HepG2 (cell line): ENCODE measurements at regions not wholly inside any gene's neighbourhood (a gene's known extent, or its start where the extent isn't known, plus 50 kb on each side); places are given as distances from the start of the nearest gene placed in this dataset.

Source experiments
- ATAC-seq: fragments of 200-7000 bp; cut with Tn5 transposase; 3 replicates; pipeline ENCODE4 v1.9.1; 2020; ENCODE audit warnings: mild to moderate bottlenecking, moderate library complexity
- BruUV-seq: library from RNA; stranded (reverse); fragments of 400-500 nt; replicated peaks from 2 replicates; lab custom pipeline; 2021; lab: Mats Ljungman, UMichigan
- CTCF ChIA-PET: fragments of 300-600 bp; formaldehyde crosslinking; extraction: SDS; loops from one replicate; lab custom pipeline; 2021; ENCODE audit warnings: low total read pairs, inconsistent platforms, low intra/inter-chr PET ratio; lab: Yijun Ruan, JAX
- POLR2A ChIA-PET: fragments of 350-600 bp; sonication (Branson Sonifier 250); formaldehyde crosslinking; loops from one replicate; lab custom pipeline; 2020; ENCODE audit warnings: antibody characterized with exemption, inconsistent platforms; lab: Yijun Ruan, JAX
- DNase-seq: peaks from one replicate; pipeline ENCODE4 v3.0.0-alpha.2; 2015; ENCODE audit warnings: low spot score
- FAIRE-seq: peaks from 3 replicates; lab custom pipeline; 2011; peaks lifted over from hg19 to GRCh38; lab: Jason Lieb, UNC
- H2AFZ ChIP-seq: one replicate; pipeline ENCODE4 v1.6.1; 2011; ENCODE audit warnings: low read length, inconsistent platforms
- H3K27ac ChIP-seq: fragments of 300-600 bp; 3 replicates; pipeline ENCODE4 v1.8.0; 2011; ENCODE audit warnings: mixed run types, mild to moderate bottlenecking, mixed read lengths, low read length, inconsistent platforms; ENCODE audit not compliant: insufficient read depth; ENCODE audit errors: extremely low read length
- H3K27me3 ChIP-seq, 2 experiments: fragments of 200-600 bp in 1 of 2; 2 replicates in 1 of 2; 3 replicates in 1 of 2; pipeline versions ENCODE4 v1.6.0 to v1.8.0; 2011; ENCODE audit warnings: low read length in 2 of 2, mild to moderate bottlenecking in 2 of 2, moderate library complexity in 2 of 2, inconsistent platforms in 1 of 2; ENCODE audit not compliant: insufficient read depth in 2 of 2, control insufficient read depth in 1 of 2
- H3K36me3 ChIP-seq, 2 experiments: fragments of 200-600 bp in 1 of 2; replicated peaks in 1 of 2; 2 replicates in 1 of 2; 3 replicates in 1 of 2; pipeline versions ENCODE4 v1.5.1 to v1.8.0; 2011; ENCODE audit warnings: low read length in 2 of 2, inconsistent platforms in 1 of 2; ENCODE audit not compliant: insufficient read depth in 2 of 2, control insufficient read depth in 1 of 2
- H3K4me1 ChIP-seq: 2 replicates; pipeline ENCODE4 v1.5.1; 2012; ENCODE audit warnings: low read length, inconsistent platforms; ENCODE audit not compliant: insufficient read depth
- H3K4me2 ChIP-seq: 2 replicates; pipeline ENCODE4 v1.6.0; 2011; ENCODE audit warnings: low read depth, low read length, inconsistent platforms
- H3K4me3 ChIP-seq, 3 experiments: fragments of 200-600 bp in 1 of 3; sonication (generic), shearing (Covaris generic) in 1 of 3; replicated peaks in 1 of 3; 2 replicates each; pipeline ENCODE4 v1.5.1; 2011 to 2016; ENCODE audit warnings: low read length in 3 of 3, inconsistent platforms in 2 of 3, low read depth in 2 of 3, mild to moderate bottlenecking in 2 of 3, control low read depth in 1 of 3, mixed read lengths in 1 of 3; ENCODE audit not compliant: insufficient read depth in 1 of 3
- H3K79me2 ChIP-seq: one replicate; pipeline ENCODE4 v1.6.1; 2011; ENCODE audit warnings: low read length, inconsistent platforms; ENCODE audit not compliant: insufficient read depth
- H3K9ac ChIP-seq: 2 replicates; pipeline ENCODE4 v1.6.0; 2011; ENCODE audit warnings: mild to moderate bottlenecking, low read depth, low read length, inconsistent platforms; ENCODE audit not compliant: insufficient read depth
- H3K9me3 ChIP-seq: 2 replicates; pipeline ENCODE4 v1.5.1; 2012; ENCODE audit warnings: mild to moderate bottlenecking, low read length
- H4K20me1 ChIP-seq: 2 replicates; pipeline ENCODE4 v1.6.0; 2011; ENCODE audit warnings: inconsistent platforms, mild to moderate bottlenecking, low read length, moderate library complexity; ENCODE audit not compliant: insufficient read depth
- ARHGAP35 ChIP-seq: sonication (generic); formaldehyde crosslinking; IDR thresholded peaks from 2 replicates; pipeline ENCODE4 v1.9.0; 2022; ENCODE audit warnings: mild to moderate bottlenecking, inconsistent platforms, moderate library complexity, missing genetic modification reagents, borderline replicate concordance
- CTCF ChIP-seq: sonication (generic); formaldehyde crosslinking; IDR thresholded peaks from 2 replicates; pipeline ENCODE4 v1.5.0; 2020; ENCODE audit warnings: mild to moderate bottlenecking, missing genetic modification reagents, moderate library complexity
- ESRRA ChIP-seq: sonication (generic); formaldehyde crosslinking; IDR thresholded peaks from 2 replicates; pipeline ENCODE4 v1.5.1; 2020; ENCODE audit warnings: mild to moderate bottlenecking, low read depth, missing genetic modification reagents
- FOXA1 ChIP-seq, 2 experiments: fragments of 450-650 bp in 1 of 2; sonication (generic) in 1 of 2; formaldehyde crosslinking in 1 of 2; IDR thresholded peaks; 2 replicates each; pipeline versions ENCODE4 v1.4.0 to v1.6.1; 2016 to 2020; ENCODE audit warnings: missing genetic modification reagents in 1 of 2
- IKZF1 ChIP-seq: fragments of 450-650 bp; IDR thresholded peaks from 2 replicates; pipeline ENCODE4 v1.7.1; 2016
- ISX ChIP-seq: sonication (generic); formaldehyde crosslinking; conservative IDR thresholded peaks from 2 replicates; pipeline ENCODE4 v1.5.0; 2020; ENCODE audit warnings: missing genetic modification reagents
- JARID2 ChIP-seq: sonication (generic); formaldehyde crosslinking; IDR thresholded peaks from 2 replicates; pipeline ENCODE4 v1.8.1; 2023; ENCODE audit warnings: missing genetic modification reagents, inconsistent platforms; ENCODE audit not compliant: insufficient replicate concordance
- PHF20 ChIP-seq: sonication (generic); formaldehyde crosslinking; IDR thresholded peaks from 2 replicates; pipeline ENCODE4 v1.5.0; 2020; ENCODE audit warnings: mild to moderate bottlenecking, missing genetic modification reagents
- PHF21A ChIP-seq: sonication (generic); formaldehyde crosslinking; IDR thresholded peaks from 2 replicates; pipeline ENCODE4 v1.5.0; 2020; ENCODE audit warnings: mild to moderate bottlenecking, missing genetic modification reagents
- RFX3 ChIP-seq: IDR thresholded peaks from 2 replicates; pipeline ENCODE4 v1.6.1; 2016; ENCODE audit warnings: missing biosample characterization, missing genetic modification reagents
- SOX6 ChIP-seq, 2 experiments: fragments of 450-650 bp in 1 of 2; sonication (generic) in 1 of 2; formaldehyde crosslinking in 1 of 2; IDR thresholded peaks; 2 replicates each; pipeline versions ENCODE4 v1.4.0 to v1.6.1; 2017 to 2020; ENCODE audit warnings: antibody characterized with exemption in 1 of 2, mild to moderate bottlenecking in 1 of 2, missing genetic modification reagents in 1 of 2
- SP5 ChIP-seq: IDR thresholded peaks from 2 replicates; pipeline ENCODE4 v1.6.1; 2016; ENCODE audit warnings: low read depth, borderline replicate concordance
- STAG1 ChIP-seq: sonication (generic); formaldehyde crosslinking; IDR thresholded peaks from 2 replicates; pipeline ENCODE4 v1.4.0; 2020; ENCODE audit warnings: missing genetic modification reagents
- TRIM24 ChIP-seq: sonication (generic); formaldehyde crosslinking; IDR thresholded peaks from 2 replicates; pipeline ENCODE4 v1.8.0; 2022; ENCODE audit warnings: mild to moderate bottlenecking, missing genetic modification reagents
- ZBTB20 ChIP-seq: sonication (generic); formaldehyde crosslinking; IDR thresholded peaks from 2 replicates; pipeline ENCODE4 v1.8.1; 2023; ENCODE audit warnings: missing genetic modification reagents, low read depth, mild to moderate bottlenecking, borderline replicate concordance
- ZNF296 ChIP-seq: sonication (generic); formaldehyde crosslinking; conservative IDR thresholded peaks from 2 replicates; pipeline ENCODE4 v1.5.0; 2020; ENCODE audit warnings: mild to moderate bottlenecking, missing genetic modification reagents
- ZNF343 ChIP-seq: sonication (generic); formaldehyde crosslinking; IDR thresholded peaks from 2 replicates; pipeline ENCODE4 v1.4.0; 2020; ENCODE audit warnings: mild to moderate bottlenecking, missing genetic modification reagents
- WGBS: methylation state at CpG from one replicate; pipeline ENCODE4 v1.1.6; 2017; ENCODE audit warnings: low lambda C conversion rate; 5-methylcytosine and 5-hydroxymethylcytosine counted together
- in situ Hi-C: cut with HindIII; loops from 2 replicates; pipeline ENCODE4 v1.10.0; 2017; ENCODE audit warnings: low pct_unique_long_range_greater_than_20kb; ENCODE audit not compliant: extremely low pct_ligation_motif_present
- intact Hi-C: fragments of 100-400 bp; cut with micrococcal nuclease; formaldehyde crosslinking; loops from one replicate; pipeline ENCODE4 v1.10.0; 2022; ENCODE audit not compliant: unreplicated experiment

- H4K20me1 ChIP-seq: no peaks in the 10 kb centered on the region
- H3K9ac ChIP-seq: no peak overlapping the region
- H3K36me3 ChIP-seq: no peaks in the 10 kb centered on the region
- CTCF ChIA-PET: no interaction called here
- DNase-seq: no peak
- TF ChIP-seq JARID2: no peak
- TF ChIP-seq TRIM24 (CRISPR knock-in tag): no peak
- TF ChIP-seq SP5 (CRISPR knock-in tag): no peak
- TF ChIP-seq PHF21A (CRISPR knock-in tag): no peak
- TF ChIP-seq ISX (CRISPR knock-in tag): no peak
- no peak for TF ChIP-seq ESRRA (CRISPR knock-in tag)
- no peak for TF ChIP-seq SOX6 (IDR thresholded peaks at IDR 0.05)
- TF ChIP-seq SOX6 (CRISPR knock-in tag; IDR thresholded peaks at IDR 0.05): no peak
- no peak for TF ChIP-seq ZNF343
- no peak for TF ChIP-seq PHF20 (CRISPR knock-in tag)
- no peak for TF ChIP-seq IKZF1
- H3K9me3 ChIP-seq: no peaks in the 10 kb centered on the region
- no peak overlapping the region for H2AFZ ChIP-seq
- no peak for FAIRE-seq
- BruUV-seq: no TSS peak
- H3K4me2 ChIP-seq: no peak overlapping the region
- POLR2A ChIA-PET: no interaction called here
- no peaks in the 10 kb centered on the region for H3K79me2 ChIP-seq
- no peak for ATAC-seq
- no peak overlapping the region for H3K4me3 ChIP-seq
- intact Hi-C loops: no loop called here
- no peaks in the 10 kb centered on the region for H3K4me1 ChIP-seq
- in situ Hi-C loops: no loop called here
- H3K27me3 ChIP-seq: no peaks in the 10 kb centered on the region
- H3K27ac ChIP-seq: no peak overlapping the region
These were observed 58.2 kb upstream of the GPC4 start for GRCh38 chrX:133473451-133473850.

GRCh38 chrX:133468051-133468450 lies 52.8 kb upstream of the GPC4 start:
- Histone ChIP-seq H3K27me3 (no peaks in the 10 kb centered on the region), H3K27ac (no peak overlapping the region), H3K4me3 (no peak overlapping the region), H4K20me1 (no peaks in the 10 kb centered on the region), H3K36me3 (no peaks in the 10 kb centered on the region), H3K79me2 (no peaks in the 10 kb centered on the region), H3K4me1 (no peaks in the 10 kb centered on the region), H2AFZ (no peak overlapping the region), H3K9me3 (no peaks in the 10 kb centered on the region), H3K4me2 (no peak overlapping the region), H3K9ac (no peak overlapping the region)
- intact Hi-C loops (no loop called here), in situ Hi-C loops (no loop called here)
- DNase-seq (no peak), ATAC-seq (peak; percentile 54; the same call in 2 of the 3 replicates), FAIRE-seq (no peak)
- CTCF ChIA-PET: no interaction called here
- TF ChIP-seq ARHGAP35 (CRISPR knock-in tag) (no peak), STAG1 (CRISPR knock-in tag) (peak; percentile 25; the same call in 1 of the 2 replicates), CTCF (CRISPR knock-in tag) (peak; percentile 20; the same call in 1 of the 2 replicates), ZNF296 (CRISPR knock-in tag) (no peak), ZBTB20 (CRISPR knock-in tag) (no peak), RFX3 (CRISPR knock-in tag) (no peak), FOXA1 (IDR thresholded peaks at IDR 0.05) (no peak), FOXA1 (CRISPR knock-in tag; IDR thresholded peaks at IDR 0.05) (no peak)
- WGBS: 0% methylated on average over 1 of the region's 3 CpGs
- BruUV-seq: no TSS peak
- POLR2A ChIA-PET: no interaction called here
